ENCODE measurements at regions not wholly inside any gene's neighbourhood (a gene's known extent, or its start where the extent isn't known, plus 50 kb on each side); places are given as distances from the start of the nearest gene placed in this dataset.

GRCh38 chr10:2223548-2224320 is 486.4 kb upstream of the ADARB2 start (continued):
- TF ChIP-seq PREB (CRISPR knock-in tag; IDR thresholded peaks at IDR 0.05; ENCODE audit: borderline replicate concordance): no peak

- TF ChIP-seq ZNF532 (CRISPR knock-in tag; IDR thresholded peaks at IDR 0.05; ENCODE audit: borderline replicate concordance) (no peak), TEAD1 (CRISPR knock-in tag; IDR thresholded peaks at IDR 0.05) (no peak), NFE2L1 (CRISPR knock-in tag; IDR thresholded peaks at IDR 0.05) (no peak), ZNF423 (CRISPR knock-in tag; IDR thresholded peaks at IDR 0.05) (no peak), E2F1 (CRISPR knock-in tag; IDR thresholded peaks at IDR 0.05) (no peak), JUN (CRISPR knock-in tag; IDR thresholded peaks at IDR 0.05) (no peak), KAT7 (CRISPR knock-in tag; IDR thresholded peaks at IDR 0.05; ENCODE audit: borderline replicate concordance) (no peak), ERG (CRISPR knock-in tag; IDR thresholded peaks at IDR 0.05) (no peak), CREB1 (CRISPR knock-in tag; IDR thresholded peaks at IDR 0.05) (no peak), AFF4 (CRISPR knock-in tag; IDR thresholded peaks at IDR 0.05; ENCODE audit: borderline replicate concordance) (no peak), TCF7 (CRISPR knock-in tag; IDR thresholded peaks at IDR 0.05; ENCODE audit: low read depth) (no peak), ZNF671 (CRISPR knock-in tag; IDR thresholded peaks at IDR 0.05) (no peak), SOX15 (CRISPR knock-in tag; IDR thresholded peaks at IDR 0.05) (no peak), NR3C1 (CRISPR knock-in tag; conservative IDR thresholded peaks at IDR 0.05; ENCODE audit: low read depth) (no peak), ZNF281 (CRISPR knock-in tag; IDR thresholded peaks at IDR 0.05) (no peak), SMAD4 (CRISPR knock-in tag; IDR thresholded peaks at IDR 0.05) (no peak), ZNF219 (CRISPR knock-in tag; IDR thresholded peaks at IDR 0.05; ENCODE audit: borderline replicate concordance) (no peak)
- TF ChIP-seq, protein P1, sequence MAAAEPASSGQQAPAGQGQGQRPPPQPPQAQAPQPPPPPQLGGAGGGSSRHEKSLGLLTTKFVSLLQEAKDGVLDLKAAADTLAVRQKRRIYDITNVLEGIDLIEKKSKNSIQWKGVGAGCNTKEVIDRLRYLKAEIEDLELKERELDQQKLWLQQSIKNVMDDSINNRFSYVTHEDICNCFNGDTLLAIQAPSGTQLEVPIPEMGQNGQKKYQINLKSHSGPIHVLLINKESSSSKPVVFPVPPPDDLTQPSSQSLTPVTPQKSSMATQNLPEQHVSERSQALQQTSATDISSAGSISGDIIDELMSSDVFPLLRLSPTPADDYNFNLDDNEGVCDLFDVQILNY (CRISPR knock-in tag; IDR thresholded peaks at IDR 0.05): no peak
- no peak overlapping the region for H3K27ac Mint-ChIP-seq
- DNase-seq (ENCODE audit: low spot score) (no peak), ATAC-seq (no peak)
- ChIA-PET CTCF (no interaction called here), POLR2A (interaction anchor here (0.6 kb wide), 1 partner anchor 11 kb away, joined by 3 read pairs; no protein-coding TSS in a partner anchor)
- peaks cover 5% of the 10 kb centered on the region for H3K4me1 Mint-ChIP-seq
- no peaks in the 10 kb centered on the region for H3K27me3 Mint-ChIP-seq (ENCODE audit: low read depth)
- no peaks in the 10 kb centered on the region for H3K36me3 Mint-ChIP-seq
- H3K9me3 Mint-ChIP-seq: no peaks in the 10 kb centered on the region; the same call in 1 of the 2 replicates
- no peak overlapping the region for H3K4me3 Mint-ChIP-seq
Measured at GRCh38 chr10:2222631-2223030, 485.3 kb upstream of the ADARB2 start.
